CD4-positive, alpha-beta T cell treated with Interleukin-15 for 1 hour (primary cell): ENCODE measurements at regions not wholly inside any gene's neighbourhood (a gene's known extent, or its start where the extent isn't known, plus 50 kb on each side); places are given as distances from the start of the nearest gene placed in this dataset.

Experiments used
- DNase-seq: peaks from one replicate; pipeline ENCODE4 v3.0.0-alpha.2; 2020

DNA sequence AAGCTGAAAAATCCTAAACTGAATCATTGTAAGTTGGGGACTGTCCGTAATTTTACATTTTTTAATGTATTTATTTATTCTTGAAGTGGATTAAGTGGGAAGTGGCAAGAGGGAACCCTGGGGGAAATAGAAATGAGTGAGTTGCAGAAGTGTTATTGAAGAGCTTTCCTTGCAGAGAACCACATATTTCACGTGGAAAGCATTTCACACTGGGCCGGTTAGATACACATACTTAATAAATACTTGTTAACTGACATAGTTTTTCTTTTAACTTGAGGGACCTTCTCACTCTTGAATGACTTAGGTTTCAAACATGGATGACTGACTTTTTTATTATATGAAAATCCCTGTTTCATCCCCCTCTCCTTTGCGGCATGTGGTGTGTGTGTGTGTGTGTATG, 239.3 kb downstream of the LMO4 start:
- DNase-seq = no peak

DNA sequence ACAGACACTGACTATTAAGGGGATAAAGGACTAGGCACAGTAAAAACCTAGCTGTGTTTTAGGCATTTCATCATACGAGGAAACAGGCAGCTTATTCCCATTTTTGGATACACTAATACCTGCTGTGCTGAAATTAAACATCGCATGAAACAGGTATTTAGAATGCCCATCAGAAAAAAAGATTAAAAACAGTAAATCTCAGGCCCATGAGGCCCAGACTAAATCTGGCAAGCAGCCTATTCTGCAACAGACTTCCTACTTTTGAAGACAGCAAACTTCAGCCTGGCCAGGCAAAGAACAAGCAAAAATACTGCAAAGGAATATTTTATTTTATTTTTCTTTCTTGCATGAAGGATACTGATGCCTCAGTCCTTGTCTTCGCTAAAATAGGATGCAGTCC, 240.2 kb downstream of the LMO4 start:
- no peak for DNase-seq

DNA sequence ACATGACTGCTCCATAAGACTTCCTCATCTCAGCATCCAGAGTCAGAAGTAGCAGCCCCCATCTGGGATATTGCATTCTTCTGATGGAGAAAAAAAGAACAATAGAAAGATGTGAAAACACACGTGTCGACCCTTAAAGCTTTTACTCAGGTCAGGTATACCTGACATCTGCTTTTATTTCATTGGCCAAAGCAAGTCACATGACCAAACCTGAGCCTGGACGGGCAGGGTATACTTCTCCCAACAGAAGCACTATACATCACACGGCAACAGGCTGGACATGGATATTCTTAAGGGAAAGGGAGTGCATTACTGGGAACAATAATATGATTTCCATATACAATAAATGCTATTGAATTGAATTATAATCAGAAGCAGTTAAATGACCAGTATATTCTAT, 243.3 kb downstream of the LMO4 start:
- DNase-seq = no peak

DNA sequence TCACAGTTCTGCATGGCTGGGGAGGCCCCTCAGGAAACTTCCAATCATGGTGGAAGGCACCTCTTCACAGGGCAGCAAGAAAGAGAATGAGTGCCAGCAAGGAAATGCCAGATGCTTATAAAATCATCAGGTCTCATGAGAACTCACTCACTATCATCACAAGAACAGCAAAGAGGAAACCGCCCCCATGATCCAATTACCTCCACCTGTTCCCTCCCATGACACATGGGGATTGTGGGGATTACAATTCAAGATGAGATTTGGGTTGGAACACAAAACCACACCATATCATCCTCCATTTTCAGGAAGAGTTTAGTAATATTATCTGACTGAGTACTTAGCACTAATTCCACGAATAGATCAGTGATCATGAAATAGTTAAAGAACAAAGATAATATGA, 244.2 kb downstream of the LMO4 start:
- DNase-seq = no peak

DNA sequence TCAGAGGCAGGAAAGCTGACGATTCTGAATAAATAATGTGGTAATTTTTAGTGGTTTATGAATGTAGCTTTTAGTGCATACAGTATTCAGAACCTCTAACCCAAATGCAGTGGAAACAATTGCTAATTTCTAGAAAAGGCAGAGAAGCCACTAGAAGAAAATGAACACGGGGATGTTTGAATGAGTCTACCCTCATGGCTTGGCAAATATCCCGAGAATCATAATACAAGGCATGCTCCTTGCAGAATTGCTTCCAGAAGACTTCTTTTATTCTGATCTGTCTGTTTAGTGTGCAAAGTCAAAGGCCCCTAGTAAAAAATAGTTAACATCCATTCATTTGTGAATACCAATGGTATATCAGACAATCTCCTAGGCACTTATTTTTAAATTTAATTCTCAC, 246.8 kb downstream of the LMO4 start:
- no peak for DNase-seq

DNA sequence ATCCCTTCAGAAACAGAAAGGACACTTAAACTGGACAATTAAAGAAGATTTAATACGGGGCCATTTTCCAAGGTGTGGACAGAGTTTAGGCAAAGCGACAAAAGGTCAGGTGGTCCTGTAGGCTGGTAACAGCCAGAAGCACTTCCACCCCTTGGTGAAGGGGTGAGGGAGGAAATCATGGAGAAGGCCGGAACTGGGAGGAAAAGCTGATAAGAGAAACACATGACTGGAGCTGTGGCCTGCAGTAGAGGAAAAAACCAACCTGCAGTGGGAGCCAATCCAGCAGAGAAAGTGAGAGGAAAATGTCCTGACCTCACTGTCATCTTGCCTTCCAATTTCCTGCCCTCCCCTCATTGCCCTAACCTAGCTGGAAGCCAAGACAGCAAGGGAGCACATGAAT, 249.8 kb downstream of the LMO4 start:
- no peak for DNase-seq

DNA sequence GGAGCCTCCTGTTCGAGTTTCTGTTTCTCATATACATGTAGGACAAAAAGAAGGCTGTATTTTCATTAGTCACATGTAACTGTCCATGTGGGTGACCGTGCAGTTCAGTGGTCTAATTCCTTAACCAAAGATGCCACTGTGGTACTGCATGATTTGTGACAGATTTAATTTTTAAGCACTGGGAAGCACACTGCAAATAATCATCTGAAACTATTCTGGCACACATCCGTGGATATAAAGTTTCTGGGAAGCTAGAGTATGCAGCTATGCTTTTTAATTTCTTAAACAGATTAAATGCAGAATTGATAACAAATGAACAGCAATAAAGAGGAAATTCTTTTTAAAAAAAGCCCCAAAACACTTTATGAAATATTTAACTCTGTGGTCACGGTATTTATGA, 254.8 kb downstream of the LMO4 start:
- no peak for DNase-seq

DNA sequence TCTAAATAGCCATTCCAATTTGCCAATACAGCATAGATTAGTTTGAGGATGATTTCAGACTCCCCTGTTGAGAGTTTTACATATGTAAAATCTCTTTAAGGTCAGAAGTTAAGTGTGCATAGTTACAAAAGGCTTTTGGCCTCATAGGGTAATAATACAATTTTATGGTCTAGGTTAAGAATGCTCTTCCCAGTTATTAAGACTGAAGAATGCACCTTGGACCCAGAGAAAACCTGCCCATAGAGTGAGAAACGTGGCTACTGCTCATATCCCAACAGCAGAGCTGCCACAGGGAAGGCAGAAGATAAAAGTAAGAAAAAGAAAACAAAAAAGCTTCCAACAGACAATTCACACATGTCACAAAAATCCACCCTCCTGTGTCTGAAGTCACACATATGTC, 255.9 kb downstream of the LMO4 start:
- DNase-seq = no peak

DNA sequence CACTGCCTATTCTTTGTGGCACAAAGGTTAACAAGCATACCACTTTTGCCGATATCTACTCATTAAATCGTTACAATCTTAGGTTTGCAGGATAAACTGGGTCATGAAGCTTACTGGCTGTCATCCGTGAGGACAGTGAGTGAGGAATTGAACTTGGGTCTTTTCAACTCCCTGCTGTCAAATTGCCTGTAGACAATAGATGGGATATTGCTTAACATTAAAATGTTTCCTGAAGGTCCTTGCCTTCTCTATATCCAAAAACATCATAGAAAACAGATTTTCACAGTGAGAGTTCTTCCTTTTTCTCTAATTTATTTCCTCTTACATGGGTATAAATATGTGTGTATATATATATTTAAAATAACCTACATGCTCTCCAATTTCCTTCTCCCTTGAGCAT, 257.8 kb downstream of the LMO4 start:
- DNase-seq = no peak

DNA sequence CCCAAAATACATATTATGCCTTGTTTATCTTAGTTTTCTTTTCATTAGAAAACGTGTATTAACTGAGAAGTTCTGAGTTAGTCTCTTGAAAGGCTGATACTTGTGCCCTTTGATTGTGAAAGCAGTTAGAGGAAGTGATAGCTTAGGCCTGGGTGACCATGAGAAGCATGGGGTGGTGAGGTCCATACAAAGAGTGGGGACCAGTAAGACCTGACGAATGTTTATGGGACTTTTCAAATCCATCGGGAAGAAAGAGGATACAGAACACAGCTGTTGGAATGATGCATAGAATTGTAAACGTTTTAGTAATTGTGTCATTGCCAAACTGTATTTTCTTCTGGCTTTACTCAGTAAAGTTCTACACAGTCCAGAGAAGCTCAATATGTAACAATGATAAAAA, 259.8 kb downstream of the LMO4 start:
- DNase-seq = no peak

DNA sequence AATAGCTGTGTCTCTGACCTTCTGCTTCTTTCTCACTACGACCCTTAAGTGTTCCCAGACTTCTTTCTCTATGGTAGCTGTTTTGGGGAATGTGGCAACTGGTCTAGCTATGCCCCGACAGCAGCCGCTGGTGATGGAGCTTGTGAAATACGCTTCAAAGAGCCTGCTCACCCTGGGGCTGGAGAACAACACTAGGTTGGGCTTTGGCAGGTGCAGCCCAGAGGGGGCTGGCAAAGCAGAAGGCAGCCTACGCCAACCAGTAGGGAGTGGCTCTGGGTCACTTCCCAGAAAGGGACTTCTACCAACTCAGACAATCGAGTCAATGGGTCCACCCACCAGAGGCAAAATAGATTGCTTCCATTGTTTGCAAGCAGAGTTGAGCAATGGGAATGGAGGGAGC, 262.8 kb downstream of the LMO4 start:
- DNase-seq = no peak

DNA sequence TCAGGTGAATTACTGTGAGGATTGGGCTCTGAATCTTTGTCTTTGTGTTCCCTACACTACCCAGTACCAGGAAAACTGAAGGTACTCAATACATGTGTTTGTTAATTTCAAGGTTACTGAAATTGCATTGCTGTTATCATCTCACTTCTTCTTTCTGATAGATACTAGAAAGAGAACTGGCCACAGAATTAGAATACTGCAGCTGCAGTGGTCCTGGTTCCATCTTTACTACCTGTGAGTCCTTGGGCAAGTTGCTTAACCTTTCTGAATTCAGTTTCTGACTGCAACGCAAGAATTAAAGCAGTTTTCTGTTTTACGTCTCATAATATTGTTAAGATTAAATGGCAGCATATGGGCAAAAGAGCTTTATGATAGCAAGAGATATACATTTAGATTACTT, 263.5 kb downstream of the LMO4 start:
- DNase-seq = no peak

DNA sequence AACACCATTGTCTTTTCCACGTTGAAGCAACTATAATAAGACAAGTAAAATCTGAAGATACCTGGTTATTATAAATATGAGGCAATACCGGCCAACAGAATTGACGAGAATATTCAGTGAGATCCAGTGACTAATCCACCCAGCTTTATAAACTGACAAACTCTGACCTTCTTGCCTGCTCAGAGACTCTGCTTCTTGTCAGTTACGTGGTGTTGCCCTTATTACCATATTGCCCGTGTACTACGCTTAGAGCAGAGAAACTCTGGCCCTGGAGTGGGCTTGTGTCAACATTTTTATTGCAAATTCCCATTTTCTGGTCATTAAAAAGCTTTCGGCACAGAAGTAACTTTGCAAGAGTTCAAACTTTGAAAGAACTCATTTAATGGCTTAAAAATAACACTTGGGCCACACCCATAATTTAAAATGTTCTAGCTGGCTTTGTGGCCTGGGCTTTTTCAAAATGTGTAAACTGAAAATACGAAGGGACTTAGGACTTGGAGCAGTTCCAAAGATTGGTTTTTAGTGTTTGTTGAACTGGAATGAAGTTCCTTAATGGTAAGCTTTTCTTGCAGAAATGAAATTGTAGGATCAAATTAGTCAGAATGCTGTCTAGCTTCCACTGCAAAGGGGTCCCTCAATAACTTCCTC, 266.2 kb downstream of the LMO4 start:
- DNase-seq = no peak

DNA sequence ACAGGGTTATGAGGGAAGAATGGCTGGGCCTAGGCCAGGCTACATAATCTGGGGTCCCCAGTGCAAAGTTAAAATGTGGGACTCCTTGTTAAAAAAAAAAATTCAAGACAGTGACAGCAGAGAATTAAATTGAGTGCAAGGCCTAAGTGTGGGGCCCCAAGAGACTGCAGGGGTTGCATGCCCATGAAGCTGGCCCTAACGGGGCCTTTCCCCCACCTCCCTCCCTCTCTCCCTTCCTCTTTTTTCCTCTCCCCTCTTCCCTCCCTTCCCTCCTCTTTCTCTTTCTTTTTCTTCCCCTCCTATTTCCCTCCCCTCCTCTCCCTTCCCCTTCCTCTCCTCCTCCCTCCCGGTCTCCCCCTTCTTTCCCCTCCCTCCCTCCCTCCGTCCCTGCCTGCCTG, 266.7 kb downstream of the LMO4 start:
- DNase-seq = no peak

DNA sequence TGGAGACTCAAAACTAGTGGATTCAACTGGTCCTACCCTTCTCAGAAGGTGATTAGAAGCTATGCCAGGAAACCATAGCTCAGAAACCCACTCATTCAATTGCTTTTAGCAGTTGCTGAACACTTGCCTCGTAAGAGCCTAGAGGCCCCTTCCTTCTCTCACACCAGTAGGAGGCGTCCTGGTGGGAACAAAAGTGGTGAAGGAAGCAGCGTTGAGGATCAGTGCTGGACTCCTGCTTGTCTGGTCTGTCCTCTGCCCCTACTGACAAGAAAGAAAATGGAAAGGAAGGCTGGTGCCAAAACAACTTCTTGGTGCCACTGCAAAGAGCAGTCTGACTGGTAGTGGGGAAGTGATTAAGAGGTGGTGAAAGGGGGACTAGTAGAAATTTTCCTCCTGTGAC, 269.7 kb downstream of the LMO4 start:
- DNase-seq = no peak

DNA sequence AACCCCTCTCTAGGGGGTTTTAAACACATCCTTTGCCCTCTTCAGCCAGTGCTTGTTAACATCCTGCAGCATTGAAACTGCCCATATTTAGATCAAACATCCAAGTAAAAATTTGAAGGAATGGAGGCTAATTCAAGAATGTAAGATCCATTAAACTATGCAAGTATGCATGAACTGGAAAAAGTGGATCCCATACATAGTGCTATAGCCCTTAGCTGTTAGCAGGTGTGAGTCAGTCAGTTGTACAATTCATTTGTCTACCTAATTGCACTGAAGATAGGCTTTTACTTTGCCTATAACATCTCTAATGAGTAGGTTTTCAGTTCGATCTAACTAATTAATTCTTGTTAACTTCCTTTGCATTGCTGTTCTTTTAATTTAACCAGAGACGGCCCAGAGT, 270.9 kb downstream of the LMO4 start:
- DNase-seq = no peak

DNA sequence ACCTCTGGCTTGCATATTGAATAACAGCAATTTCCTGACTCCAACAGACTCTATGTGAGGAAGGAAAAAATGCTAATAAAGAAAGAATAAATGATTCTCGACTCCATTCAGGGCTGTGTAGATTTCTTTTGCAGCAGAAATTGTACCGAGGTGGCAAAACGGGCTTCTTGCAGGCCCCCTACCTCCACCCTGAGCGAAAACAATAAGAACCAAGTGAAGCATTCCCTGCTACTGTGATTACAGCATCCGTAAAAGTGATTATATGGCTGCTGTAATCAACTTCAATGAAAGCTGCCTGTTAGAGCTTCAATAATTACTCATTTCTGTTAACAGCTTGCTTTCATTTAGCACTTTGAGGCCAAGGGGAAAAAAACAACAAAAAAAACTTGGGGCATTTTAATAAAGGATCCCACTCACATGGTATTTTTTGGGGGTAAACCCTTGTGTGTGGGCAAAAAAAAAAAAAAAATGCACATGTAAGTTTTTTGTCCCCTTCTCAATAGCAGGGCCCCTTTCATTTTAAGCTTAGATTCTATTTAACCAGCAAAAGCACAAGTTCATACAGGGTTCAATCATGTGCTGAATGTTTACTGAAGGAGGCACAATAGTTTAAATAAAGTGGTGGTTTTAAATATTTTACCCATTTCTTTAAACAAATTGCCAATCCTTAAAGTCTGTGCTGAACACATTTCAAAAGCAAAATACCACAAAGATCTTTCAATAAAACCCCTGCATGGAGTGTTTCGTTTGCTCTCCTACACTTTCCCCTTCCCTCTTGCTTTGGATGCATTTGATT, 271.6 kb downstream of the LMO4 start:
- no peak for DNase-seq

DNA sequence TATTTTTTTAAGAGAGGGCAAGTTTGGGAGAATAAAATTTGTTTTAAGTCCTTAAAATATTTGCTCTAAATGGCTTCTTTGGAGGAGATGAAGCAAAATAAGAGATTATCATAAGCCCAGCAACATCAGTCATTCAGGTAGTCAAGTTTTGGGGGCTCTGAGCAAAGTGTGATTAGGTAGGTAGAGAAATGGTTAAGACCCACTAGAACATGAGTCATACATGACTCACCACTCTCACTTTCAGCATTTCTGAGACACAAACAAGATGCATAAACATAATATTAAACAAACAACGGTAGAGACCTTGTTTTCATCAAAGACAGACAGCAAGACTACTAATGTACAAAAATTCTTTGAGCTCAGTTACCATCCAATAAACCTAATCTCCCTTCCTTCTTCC, 272.2 kb downstream of the LMO4 start:
- DNase-seq = no peak

DNA sequence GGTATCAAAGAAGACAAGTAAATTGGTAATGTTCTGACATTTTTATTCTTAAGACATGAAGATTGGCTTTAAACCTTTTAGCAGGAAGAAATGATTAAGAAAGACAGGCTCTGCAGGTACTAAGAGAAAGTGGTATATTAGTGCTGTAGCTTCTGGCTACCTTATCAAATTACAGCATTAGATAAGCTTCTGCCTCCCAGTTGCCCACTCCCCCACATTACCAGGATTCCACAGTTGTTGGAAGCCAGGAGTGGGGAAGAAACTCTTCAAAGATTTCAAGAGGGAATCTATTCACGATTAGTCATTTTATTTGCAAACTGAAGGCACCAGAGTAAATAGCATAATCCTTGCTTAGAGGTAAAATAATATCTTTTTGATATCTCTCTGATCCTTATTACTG, 274.9 kb downstream of the LMO4 start:
- no peak for DNase-seq

DNA sequence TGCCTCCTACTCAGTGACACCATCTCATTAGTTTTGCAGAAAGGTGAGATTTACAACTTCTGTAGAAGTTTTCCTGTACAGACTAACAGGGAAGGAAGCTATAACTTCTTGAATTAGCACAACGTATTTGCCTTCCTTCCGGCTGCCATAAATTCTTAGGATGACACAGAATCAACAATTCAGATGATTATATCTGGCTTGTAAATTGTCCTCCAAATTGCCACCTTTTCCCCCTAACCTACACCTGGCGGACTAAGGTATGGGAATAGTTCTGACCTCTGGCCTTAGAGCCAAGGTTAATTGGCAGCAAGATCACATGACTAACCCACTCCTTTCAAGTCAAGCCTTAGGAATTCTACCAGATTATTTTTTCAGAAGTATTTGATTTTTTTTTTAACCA, 284.3 kb downstream of the LMO4 start:
- DNase-seq = no peak

DNA sequence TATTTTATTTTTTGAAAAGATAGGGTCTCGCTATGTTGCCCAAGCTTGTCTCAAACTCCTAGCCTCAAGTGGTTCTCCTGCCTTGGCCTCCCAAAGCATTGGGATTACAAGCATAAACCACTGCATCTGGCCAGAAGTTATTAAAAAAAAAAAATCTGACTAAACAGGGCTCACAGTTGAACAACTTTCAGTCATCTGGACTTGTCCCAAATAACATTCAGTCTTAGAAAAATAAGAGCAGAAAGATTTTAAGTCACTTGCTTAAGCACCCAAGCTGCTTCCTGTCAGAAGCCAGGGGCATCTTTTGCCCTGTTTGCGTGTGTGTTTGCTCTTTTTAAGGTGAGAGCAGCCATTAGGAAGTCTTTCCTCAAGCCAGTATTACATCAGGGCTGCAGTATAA, 286.8 kb downstream of the LMO4 start:
- no peak for DNase-seq

DNA sequence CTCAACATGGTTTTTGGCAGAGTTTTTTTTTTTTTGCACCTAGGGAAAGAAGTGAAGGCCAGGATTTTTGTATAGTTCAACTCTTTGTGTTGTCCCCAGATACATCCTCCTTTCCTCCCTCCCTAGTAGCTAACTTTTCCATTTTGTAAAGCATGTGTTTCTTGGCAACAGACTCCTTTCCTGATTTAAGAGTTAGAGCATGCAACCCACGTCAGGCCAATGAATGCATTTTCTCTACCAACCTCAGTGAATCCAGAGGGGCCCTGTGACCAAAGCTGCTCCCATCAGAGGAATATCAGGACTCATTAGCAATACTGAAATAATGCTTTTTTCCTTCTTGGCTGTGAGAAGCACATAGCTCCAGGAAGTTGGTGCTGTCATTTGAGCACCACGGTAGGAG, 287.2 kb downstream of the LMO4 start:
- DNase-seq = no peak

DNA sequence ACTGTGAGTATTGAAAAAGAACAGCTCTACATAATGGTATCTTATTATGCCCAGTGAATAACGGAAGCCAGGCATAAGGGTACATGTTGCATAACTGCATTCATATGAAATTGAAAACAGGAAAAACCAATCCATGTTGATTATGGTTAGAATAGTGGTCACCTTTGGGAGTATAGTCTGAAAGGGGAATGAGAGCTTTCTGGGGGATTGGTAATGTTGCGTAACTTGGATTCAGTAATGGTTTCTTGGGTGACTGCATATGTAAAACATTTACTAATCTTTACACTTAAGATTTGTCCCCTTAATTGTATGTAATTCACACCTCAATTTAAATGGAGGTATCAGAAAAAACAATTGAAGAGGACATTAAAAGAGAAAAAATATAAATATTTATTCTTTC, 292.1 kb downstream of the LMO4 start:
- no peak for DNase-seq

DNA sequence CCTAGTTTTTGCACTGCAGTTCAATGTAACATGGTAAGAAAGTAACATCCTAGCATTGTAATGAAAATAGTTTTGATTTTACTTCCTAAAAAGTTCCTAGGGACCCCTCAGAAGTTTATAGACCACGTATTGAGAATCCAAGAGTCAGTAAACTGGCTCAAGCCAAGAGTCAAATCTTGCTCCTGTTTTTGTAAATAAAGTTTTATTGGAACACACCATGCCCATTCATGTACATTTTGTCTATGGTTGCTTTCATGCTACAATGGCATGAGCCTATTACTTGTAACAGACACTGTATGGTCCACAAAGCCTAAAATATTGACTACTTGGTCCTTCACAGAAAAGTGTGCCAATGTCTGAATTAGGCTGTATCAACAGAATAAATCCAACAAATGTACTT, 301.0 kb downstream of the LMO4 start:
- DNase-seq = no peak

DNA sequence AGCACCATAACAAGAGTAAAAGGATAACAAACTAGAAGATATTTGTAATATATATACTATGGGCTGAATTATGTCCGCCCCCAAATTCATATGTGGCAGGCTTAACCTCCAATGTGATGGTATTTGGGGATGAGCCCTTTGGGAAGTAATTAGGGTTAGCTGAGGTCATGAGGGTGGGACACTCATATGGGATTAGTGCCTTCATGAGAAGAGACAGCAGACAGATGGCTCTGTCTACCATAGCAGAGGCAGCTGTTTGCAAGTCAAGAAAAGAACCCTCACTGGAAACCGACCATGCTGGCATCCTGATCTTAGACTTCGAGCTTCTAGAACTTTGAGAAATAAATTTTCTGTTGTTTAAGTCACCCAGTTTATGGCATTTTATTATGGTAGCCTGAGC, 303.6 kb downstream of the LMO4 start:
- no peak for DNase-seq
